HepG2 (cell line): ENCODE measurements at regions not wholly inside any gene's neighbourhood (a gene's known extent, or its start where the extent isn't known, plus 50 kb on each side); places are given as distances from the start of the nearest gene placed in this dataset.

Experiments
- ATAC-seq: fragments of 200-7000 bp; cut with Tn5 transposase; 3 replicates; pipeline ENCODE4 v1.9.1; 2020; ENCODE audit warnings: mild to moderate bottlenecking, moderate library complexity
- BruUV-seq: library from RNA; stranded (reverse); fragments of 400-500 nt; replicated peaks from 2 replicates; lab custom pipeline; 2021; lab: Mats Ljungman, UMichigan
- CTCF ChIA-PET: fragments of 300-600 bp; formaldehyde crosslinking; extraction: SDS; loops from one replicate; lab custom pipeline; 2021; ENCODE audit warnings: low total read pairs, inconsistent platforms, low intra/inter-chr PET ratio; lab: Yijun Ruan, JAX
- POLR2A ChIA-PET: fragments of 350-600 bp; sonication (Branson Sonifier 250); formaldehyde crosslinking; loops from one replicate; lab custom pipeline; 2020; ENCODE audit warnings: antibody characterized with exemption, inconsistent platforms; lab: Yijun Ruan, JAX
- DNase-seq: peaks from one replicate; pipeline ENCODE4 v3.0.0-alpha.2; 2015; ENCODE audit warnings: low spot score
- FAIRE-seq: peaks from 3 replicates; lab custom pipeline; 2011; peaks lifted over from hg19 to GRCh38; lab: Jason Lieb, UNC
- H2AFZ ChIP-seq: one replicate; pipeline ENCODE4 v1.6.1; 2011; ENCODE audit warnings: low read length, inconsistent platforms
- H3K27ac ChIP-seq: fragments of 300-600 bp; 3 replicates; pipeline ENCODE4 v1.8.0; 2011; ENCODE audit warnings: mixed run types, mild to moderate bottlenecking, mixed read lengths, low read length, inconsistent platforms; ENCODE audit not compliant: insufficient read depth; ENCODE audit errors: extremely low read length
- H3K27me3 ChIP-seq, 2 experiments: fragments of 200-600 bp in 1 of 2; 2 replicates in 1 of 2; 3 replicates in 1 of 2; pipeline versions ENCODE4 v1.6.0 to v1.8.0; 2011; ENCODE audit warnings: low read length in 2 of 2, mild to moderate bottlenecking in 2 of 2, moderate library complexity in 2 of 2, inconsistent platforms in 1 of 2; ENCODE audit not compliant: insufficient read depth in 2 of 2, control insufficient read depth in 1 of 2
- H3K36me3 ChIP-seq, 2 experiments: fragments of 200-600 bp in 1 of 2; replicated peaks in 1 of 2; 2 replicates in 1 of 2; 3 replicates in 1 of 2; pipeline versions ENCODE4 v1.5.1 to v1.8.0; 2011; ENCODE audit warnings: low read length in 2 of 2, inconsistent platforms in 1 of 2; ENCODE audit not compliant: insufficient read depth in 2 of 2, control insufficient read depth in 1 of 2
- H3K4me1 ChIP-seq: 2 replicates; pipeline ENCODE4 v1.5.1; 2012; ENCODE audit warnings: low read length, inconsistent platforms; ENCODE audit not compliant: insufficient read depth
- H3K4me2 ChIP-seq: 2 replicates; pipeline ENCODE4 v1.6.0; 2011; ENCODE audit warnings: low read depth, low read length, inconsistent platforms
- H3K4me3 ChIP-seq, 3 experiments: fragments of 200-600 bp in 1 of 3; sonication (generic), shearing (Covaris generic) in 1 of 3; replicated peaks in 1 of 3; 2 replicates each; pipeline ENCODE4 v1.5.1; 2011 to 2016; ENCODE audit warnings: low read length in 3 of 3, inconsistent platforms in 2 of 3, low read depth in 2 of 3, mild to moderate bottlenecking in 2 of 3, control low read depth in 1 of 3, mixed read lengths in 1 of 3; ENCODE audit not compliant: insufficient read depth in 1 of 3
- H3K79me2 ChIP-seq: one replicate; pipeline ENCODE4 v1.6.1; 2011; ENCODE audit warnings: low read length, inconsistent platforms; ENCODE audit not compliant: insufficient read depth
- H3K9ac ChIP-seq: 2 replicates; pipeline ENCODE4 v1.6.0; 2011; ENCODE audit warnings: mild to moderate bottlenecking, low read depth, low read length, inconsistent platforms; ENCODE audit not compliant: insufficient read depth
- H3K9me3 ChIP-seq: 2 replicates; pipeline ENCODE4 v1.5.1; 2012; ENCODE audit warnings: mild to moderate bottlenecking, low read length
- H4K20me1 ChIP-seq: 2 replicates; pipeline ENCODE4 v1.6.0; 2011; ENCODE audit warnings: inconsistent platforms, mild to moderate bottlenecking, low read length, moderate library complexity; ENCODE audit not compliant: insufficient read depth
- ADNP ChIP-seq: sonication (generic); formaldehyde crosslinking; IDR thresholded peaks from 2 replicates; pipeline ENCODE4 v1.4.0; 2020; ENCODE audit warnings: missing genetic modification reagents
- RARG ChIP-seq: sonication (generic); formaldehyde crosslinking; IDR thresholded peaks from 2 replicates; pipeline ENCODE4 v1.4.0; 2020; ENCODE audit warnings: low read depth, mild to moderate bottlenecking, missing genetic modification reagents
- SAFB2 ChIP-seq: sonication (generic); formaldehyde crosslinking; IDR thresholded peaks from 2 replicates; pipeline ENCODE4 v1.5.1; 2020; ENCODE audit warnings: missing genetic modification reagents, low read depth, mild to moderate bottlenecking, borderline replicate concordance
- TRIM24 ChIP-seq: sonication (generic); formaldehyde crosslinking; IDR thresholded peaks from 2 replicates; pipeline ENCODE4 v1.8.0; 2022; ENCODE audit warnings: mild to moderate bottlenecking, missing genetic modification reagents
- ZNF143 ChIP-seq: sonication (generic); formaldehyde crosslinking; IDR thresholded peaks from 2 replicates; pipeline ENCODE4 v1.4.0; 2020; ENCODE audit warnings: missing genetic modification reagents
- ZNF30 ChIP-seq: sonication (generic); formaldehyde crosslinking; IDR thresholded peaks from 2 replicates; pipeline ENCODE4 v1.5.0; 2020; ENCODE audit warnings: mild to moderate bottlenecking, missing genetic modification reagents
- ZNF615 ChIP-seq: sonication (generic); formaldehyde crosslinking; IDR thresholded peaks from 2 replicates; pipeline ENCODE4 v1.5.0; 2020; ENCODE audit warnings: mild to moderate bottlenecking, missing genetic modification reagents, borderline replicate concordance
- ZSCAN30 ChIP-seq: sonication (generic); formaldehyde crosslinking; IDR thresholded peaks from 2 replicates; pipeline ENCODE4 v1.5.0; 2020; ENCODE audit warnings: mild to moderate bottlenecking, missing genetic modification reagents
- whole genome bisulfite sequencing: methylation state at CpG from one replicate; pipeline ENCODE4 v1.1.6; 2017; ENCODE audit warnings: low lambda C conversion rate; 5-methylcytosine and 5-hydroxymethylcytosine counted together
- in situ Hi-C: cut with HindIII; loops from 2 replicates; pipeline ENCODE4 v1.10.0; 2017; ENCODE audit warnings: low pct_unique_long_range_greater_than_20kb; ENCODE audit not compliant: extremely low pct_ligation_motif_present
- intact Hi-C: fragments of 100-400 bp; cut with micrococcal nuclease; formaldehyde crosslinking; loops from one replicate; pipeline ENCODE4 v1.10.0; 2022; ENCODE audit not compliant: unreplicated experiment
- TF ChIP-seq, protein P1 (sequence below): sonication (generic); formaldehyde crosslinking; IDR thresholded peaks from 2 replicates; pipeline ENCODE4 v1.5.1; 2020; ENCODE audit warnings: missing genetic modification reagents, mild to moderate bottlenecking, borderline replicate concordance
- TF ChIP-seq, protein P2 (sequence below): sonication (generic); formaldehyde crosslinking; IDR thresholded peaks from 2 replicates; pipeline ENCODE4 v1.5.0; 2020; ENCODE audit warnings: mild to moderate bottlenecking, missing genetic modification reagents, borderline replicate concordance

DNA sequence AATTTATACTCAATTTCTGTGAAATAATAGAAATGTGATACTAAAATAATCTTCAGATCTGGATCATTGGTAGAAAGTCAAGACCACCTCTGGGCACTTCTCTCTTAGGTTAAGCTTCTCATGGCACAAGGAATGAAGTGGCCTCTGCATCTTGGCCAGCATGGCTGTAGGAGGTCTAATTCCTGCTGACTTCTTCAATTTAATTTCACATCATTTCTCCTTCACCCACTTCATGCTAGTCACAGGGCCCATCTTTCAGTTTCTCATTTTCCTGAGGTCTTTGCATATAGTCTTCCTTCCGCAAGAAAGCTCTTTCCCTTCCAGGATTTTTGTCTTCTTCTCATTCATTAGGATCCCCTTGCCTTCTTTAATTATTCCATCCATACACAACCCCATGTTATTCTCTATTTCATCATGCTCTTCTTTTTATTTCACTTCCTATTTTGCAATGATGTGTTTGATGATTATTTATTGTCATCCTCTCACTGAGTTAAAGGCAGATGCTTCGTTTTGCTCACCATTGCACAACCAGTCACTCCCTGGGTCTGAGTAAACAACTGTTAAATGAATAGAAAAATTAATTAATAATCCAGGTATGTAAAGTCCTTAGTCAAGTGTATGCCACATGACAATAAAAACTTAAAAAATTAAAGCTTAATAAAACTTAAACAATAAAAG is 397.4 kb downstream of the SPRY2 start:
- 24% methylated on average over 2 of the region's 2 CpGs for WGBS
- H2AFZ ChIP-seq = no peak overlapping the region
- intact Hi-C loops = no loop called here
- H3K27me3 ChIP-seq = no peaks in the 10 kb centered on the region; a peak in 1 of 5 replicates
- ATAC-seq = no peak
- H3K27ac ChIP-seq = no peak overlapping the region
- H3K9me3 ChIP-seq = peaks cover 35% of the 10 kb centered on the region
- H4K20me1 ChIP-seq = no peaks in the 10 kb centered on the region
- no peaks in the 10 kb centered on the region for H3K79me2 ChIP-seq
- no peaks in the 10 kb centered on the region for H3K4me1 ChIP-seq
- in situ Hi-C loops = no loop called here
- no peak for DNase-seq
- no peak overlapping the region for H3K4me3 ChIP-seq
- H3K4me2 ChIP-seq = no peak overlapping the region
- FAIRE-seq = no peak
- POLR2A ChIA-PET = no interaction called here
- TF ChIP-seq ZNF143 (CRISPR knock-in tag) (no peak), ZSCAN30 (no peak), RARG (no peak)
- TF ChIP-seq, protein P1, sequence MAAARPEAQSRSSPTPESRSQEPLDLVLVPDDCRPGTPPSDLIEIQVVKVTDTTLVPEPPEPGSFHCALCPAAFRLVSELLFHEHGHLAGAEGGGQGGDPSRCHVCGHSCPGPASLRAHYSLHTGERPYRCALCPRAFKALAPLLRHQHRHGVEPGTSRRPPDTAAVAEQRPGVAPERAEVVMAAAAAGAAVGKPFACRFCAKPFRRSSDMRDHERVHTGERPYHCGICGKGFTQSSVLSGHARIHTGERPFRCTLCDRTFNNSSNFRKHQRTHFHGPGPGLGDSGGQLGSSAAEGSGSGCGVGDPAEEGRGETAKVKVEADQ = no peak
- TF ChIP-seq, all 625 proteins: peak for 0
- H3K36me3 ChIP-seq = no peaks in the 10 kb centered on the region
- BruUV-seq = no TSS peak
- no peak overlapping the region for H3K9ac ChIP-seq
- CTCF ChIA-PET = no interaction called here

DNA sequence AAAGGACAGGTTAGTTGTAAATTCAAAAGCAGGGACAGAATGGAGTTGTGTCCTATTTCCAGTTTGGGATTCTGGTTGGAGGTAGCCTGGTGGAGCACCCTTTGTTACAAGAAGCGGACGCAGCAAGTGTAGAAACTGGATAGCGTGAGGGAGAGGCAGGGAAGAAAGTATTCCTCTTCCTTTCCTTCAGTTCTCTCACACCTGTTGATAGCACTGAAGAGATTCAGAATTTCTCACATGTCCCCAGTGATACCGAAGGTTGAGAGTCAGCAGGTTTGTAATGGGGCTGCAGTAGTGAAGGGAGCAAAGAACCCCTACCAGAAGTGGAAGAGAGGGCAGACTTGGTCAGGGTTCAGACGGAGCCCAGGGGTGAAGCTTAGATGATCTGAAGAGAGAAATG is 399.2 kb downstream of the SPRY2 start:
- Histone ChIP-seq H3K9me3 (peaks cover 25% of the 10 kb centered on the region), H3K9ac (no peak overlapping the region), H3K36me3 (no peaks in the 10 kb centered on the region), H3K4me1 (no peaks in the 10 kb centered on the region), H3K4me2 (no peak overlapping the region), H3K27ac (no peak overlapping the region), H3K79me2 (no peaks in the 10 kb centered on the region), H3K4me3 (no peak overlapping the region), H4K20me1 (no peaks in the 10 kb centered on the region), H2AFZ (no peak overlapping the region), H3K27me3 (no peaks in the 10 kb centered on the region; a peak in 1 of 5 replicates)
- BruUV-seq = no TSS peak
- in situ Hi-C loops (no loop called here), intact Hi-C loops (no loop called here)
- ATAC-seq (no peak), FAIRE-seq (no peak), DNase-seq (no peak)
- ChIA-PET CTCF (no interaction called here), POLR2A (no interaction called here)
- 37% methylated on average over 5 of the region's 5 CpGs for WGBS
- TF ChIP-seq SAFB2 (CRISPR knock-in tag) (no peak), ZNF30 (CRISPR knock-in tag) (no peak), TRIM24 (CRISPR knock-in tag) (no peak), ADNP (CRISPR knock-in tag) (no peak), ZNF615 (CRISPR knock-in tag) (no peak)
- TF ChIP-seq, protein P2, sequence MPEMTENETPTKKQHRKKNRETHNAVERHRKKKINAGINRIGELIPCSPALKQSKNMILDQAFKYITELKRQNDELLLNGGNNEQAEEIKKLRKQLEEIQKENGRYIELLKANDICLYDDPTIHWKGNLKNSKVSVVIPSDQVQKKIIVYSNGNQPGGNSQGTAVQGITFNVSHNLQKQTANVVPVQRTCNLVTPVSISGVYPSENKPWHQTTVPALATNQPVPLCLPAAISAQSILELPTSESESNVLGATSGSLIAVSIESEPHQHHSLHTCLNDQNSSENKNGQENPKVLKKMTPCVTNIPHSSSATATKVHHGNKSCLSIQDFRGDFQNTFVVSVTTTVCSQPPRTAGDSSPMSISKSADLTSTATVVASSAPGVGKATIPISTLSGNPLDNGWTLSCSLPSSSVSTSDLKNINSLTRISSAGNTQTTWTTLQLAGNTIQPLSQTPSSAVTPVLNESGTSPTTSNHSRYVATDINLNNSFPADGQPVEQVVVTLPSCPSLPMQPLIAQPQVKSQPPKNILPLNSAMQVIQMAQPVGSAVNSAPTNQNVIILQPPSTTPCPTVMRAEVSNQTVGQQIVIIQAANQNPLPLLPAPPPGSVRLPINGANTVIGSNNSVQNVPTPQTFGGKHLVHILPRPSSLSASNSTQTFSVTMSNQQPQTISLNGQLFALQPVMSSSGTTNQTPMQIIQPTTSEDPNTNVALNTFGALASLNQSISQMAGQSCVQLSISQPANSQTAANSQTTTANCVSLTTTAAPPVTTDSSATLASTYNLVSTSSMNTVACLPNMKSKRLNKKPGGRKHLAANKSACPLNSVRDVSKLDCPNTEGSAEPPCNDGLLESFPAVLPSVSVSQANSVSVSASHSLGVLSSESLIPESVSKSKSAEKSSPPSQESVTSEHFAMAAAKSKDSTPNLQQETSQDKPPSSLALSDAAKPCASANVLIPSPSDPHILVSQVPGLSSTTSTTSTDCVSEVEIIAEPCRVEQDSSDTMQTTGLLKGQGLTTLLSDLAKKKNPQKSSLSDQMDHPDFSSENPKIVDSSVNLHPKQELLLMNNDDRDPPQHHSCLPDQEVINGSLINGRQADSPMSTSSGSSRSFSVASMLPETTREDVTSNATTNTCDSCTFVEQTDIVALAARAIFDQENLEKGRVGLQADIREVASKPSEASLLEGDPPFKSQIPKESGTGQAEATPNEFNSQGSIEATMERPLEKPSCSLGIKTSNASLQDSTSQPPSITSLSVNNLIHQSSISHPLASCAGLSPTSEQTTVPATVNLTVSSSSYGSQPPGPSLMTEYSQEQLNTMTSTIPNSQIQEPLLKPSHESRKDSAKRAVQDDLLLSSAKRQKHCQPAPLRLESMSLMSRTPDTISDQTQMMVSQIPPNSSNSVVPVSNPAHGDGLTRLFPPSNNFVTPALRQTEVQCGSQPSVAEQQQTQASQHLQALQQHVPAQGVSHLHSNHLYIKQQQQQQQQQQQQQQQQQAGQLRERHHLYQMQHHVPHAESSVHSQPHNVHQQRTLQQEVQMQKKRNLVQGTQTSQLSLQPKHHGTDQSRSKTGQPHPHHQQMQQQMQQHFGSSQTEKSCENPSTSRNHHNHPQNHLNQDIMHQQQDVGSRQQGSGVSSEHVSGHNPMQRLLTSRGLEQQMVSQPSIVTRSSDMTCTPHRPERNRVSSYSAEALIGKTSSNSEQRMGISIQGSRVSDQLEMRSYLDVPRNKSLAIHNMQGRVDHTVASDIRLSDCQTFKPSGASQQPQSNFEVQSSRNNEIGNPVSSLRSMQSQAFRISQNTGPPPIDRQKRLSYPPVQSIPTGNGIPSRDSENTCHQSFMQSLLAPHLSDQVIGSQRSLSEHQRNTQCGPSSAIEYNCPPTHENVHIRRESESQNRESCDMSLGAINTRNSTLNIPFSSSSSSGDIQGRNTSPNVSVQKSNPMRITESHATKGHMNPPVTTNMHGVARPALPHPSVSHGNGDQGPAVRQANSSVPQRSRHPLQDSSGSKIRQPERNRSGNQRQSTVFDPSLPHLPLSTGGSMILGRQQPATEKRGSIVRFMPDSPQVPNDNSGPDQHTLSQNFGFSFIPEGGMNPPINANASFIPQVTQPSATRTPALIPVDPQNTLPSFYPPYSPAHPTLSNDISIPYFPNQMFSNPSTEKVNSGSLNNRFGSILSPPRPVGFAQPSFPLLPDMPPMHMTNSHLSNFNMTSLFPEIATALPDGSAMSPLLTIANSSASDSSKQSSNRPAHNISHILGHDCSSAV (CRISPR knock-in tag) = no peak
